Neural progenitor cell (in vitro differentiated cells): ENCODE measurements at regions not wholly inside any gene's neighbourhood (a gene's known extent, or its start where the extent isn't known, plus 50 kb on each side); places are given as distances from the start of the nearest gene placed in this dataset.

ENCODE experiments used
- DNase-seq: peaks from one replicate; pipeline ENCODE4 v3.0.0-alpha.2; 2016; ENCODE audit warnings: low spot score
- H2AFZ ChIP-seq: fragments of 200-600 bp; sonication (generic); replicated peaks from 2 replicates; pipeline ENCODE4 v1.6.1; 2016; ENCODE audit warnings: antibody characterized with exemption
- H3F3A ChIP-seq: fragments of 200-600 bp; sonication (generic); 2 replicates; pipeline ENCODE4 v1.6.1; 2016; ENCODE audit warnings: antibody characterized with exemption, low read depth
- H3K27ac ChIP-seq: fragments of 200-600 bp; sonication (generic); 2 replicates; pipeline ENCODE4 v1.5.1; 2016; ENCODE audit warnings: mild to moderate bottlenecking
- H3K27me3 ChIP-seq: fragments of 200-600 bp; sonication (generic); 2 replicates; pipeline ENCODE4 v1.6.1; 2016; ENCODE audit warnings: mild to moderate bottlenecking, moderate library complexity
- H3K36me3 ChIP-seq: fragments of 200-600 bp; sonication (generic); 2 replicates; pipeline ENCODE4 v1.5.1; 2016
- H3K4me1 ChIP-seq: fragments of 200-600 bp; sonication (generic); 2 replicates; pipeline ENCODE4 v1.6.1; 2016; ENCODE audit warnings: mixed run types
- H3K4me2 ChIP-seq: fragments of 200-600 bp; sonication (generic); 2 replicates; pipeline ENCODE4 v1.6.1; 2016
- H3K4me3 ChIP-seq: fragments of 200-600 bp; sonication (generic); 2 replicates; pipeline ENCODE4 v1.5.1; 2016
- H3K79me2 ChIP-seq: fragments of 200-600 bp; sonication (generic); 2 replicates; pipeline ENCODE4 v1.6.1; 2016; ENCODE audit warnings: low read depth
- H3K9ac ChIP-seq: fragments of 200-600 bp; sonication (generic); 2 replicates; pipeline ENCODE4 v1.6.1; 2016
- H3K9me3 ChIP-seq: fragments of 200-600 bp; sonication (generic); 2 replicates; pipeline ENCODE4 v1.5.1; 2016; ENCODE audit warnings: low read depth
- H4K20me1 ChIP-seq: fragments of 200-600 bp; sonication (generic); 2 replicates; pipeline ENCODE4 v1.6.1; 2016; ENCODE audit warnings: low read depth
- H3K27ac Mint-ChIP-seq: 3 replicates; pipeline ENCODE4 v1.8.0; 2021; ENCODE audit warnings: mixed read lengths
- H3K27me3 Mint-ChIP-seq: 2 replicates; pipeline ENCODE4 v1.8.0; 2022; ENCODE audit warnings: low read depth, mild to moderate bottlenecking, inconsistent platforms, moderate library complexity, mixed read lengths; ENCODE audit not compliant: insufficient read depth
- H3K36me3 Mint-ChIP-seq: 3 replicates; pipeline ENCODE4 v1.8.0; 2021; ENCODE audit warnings: mixed read lengths
- H3K4me1 Mint-ChIP-seq: 3 replicates; pipeline ENCODE4 v1.8.0; 2021; ENCODE audit warnings: mixed read lengths
- H3K4me3 Mint-ChIP-seq: 3 replicates; pipeline ENCODE4 v1.8.0; 2021; ENCODE audit warnings: mild to moderate bottlenecking, moderate library complexity, mixed read lengths
- H3K9me3 Mint-ChIP-seq: 3 replicates; pipeline ENCODE4 v1.8.0; 2020; ENCODE audit warnings: mixed read lengths
- EZH2 ChIP-seq: fragments of 200-600 bp; sonication (generic); IDR thresholded peaks from 2 replicates; pipeline ENCODE4 v1.6.1; 2017; ENCODE audit warnings: antibody characterized with exemption, mild to moderate bottlenecking, moderate library complexity
- EZH2phosphoT487 ChIP-seq: fragments of 200-600 bp; sonication (generic); IDR thresholded peaks from 2 replicates; pipeline ENCODE4 v1.6.1; 2017; ENCODE audit warnings: antibody characterized with exemption
- TF ChIP-seq, protein P1 (sequence below): fragments of 200-600 bp; sonication (generic); IDR thresholded peaks from 2 replicates; pipeline ENCODE4 v1.5.1; 2017; ENCODE audit warnings: antibody characterized with exemption, mild to moderate bottlenecking

DNA sequence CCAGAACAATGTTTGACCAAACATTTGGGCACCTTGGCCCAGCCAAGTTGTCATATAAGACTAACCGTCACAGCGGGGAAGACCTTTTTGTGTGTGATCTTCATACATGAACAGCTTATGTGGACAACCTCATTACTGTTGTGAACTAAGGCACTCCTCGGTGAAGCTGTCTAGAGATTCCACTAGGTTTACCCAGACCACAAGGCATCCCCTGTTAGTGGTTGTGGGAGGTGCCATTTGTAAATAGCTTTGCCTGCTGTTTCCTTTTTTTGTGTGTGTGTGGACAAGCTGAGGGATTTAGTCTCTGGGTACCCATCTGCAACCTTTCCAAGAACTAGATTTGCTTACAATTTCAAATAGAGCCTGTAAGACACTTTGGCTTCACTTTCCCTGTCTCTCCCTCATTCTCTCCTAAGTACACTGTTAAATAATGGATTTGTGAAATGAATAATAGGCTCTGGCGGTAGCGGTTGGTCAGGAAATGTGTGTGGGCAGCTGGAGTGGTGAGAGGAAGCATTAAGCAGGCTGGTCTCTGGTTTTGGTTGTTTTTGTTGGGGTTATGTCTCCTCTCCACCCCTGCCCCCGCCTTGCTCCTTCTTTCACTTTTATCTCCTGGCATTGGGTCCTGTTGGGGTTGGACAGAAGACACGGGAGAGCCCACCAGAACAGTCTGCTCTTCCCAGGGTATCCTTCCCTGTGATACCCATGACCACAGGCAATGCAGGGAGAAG is 727.6 kb downstream of the VRK1 start:
- Histone ChIP-seq H3K27me3 (no peaks in the 10 kb centered on the region), H3K4me2 (no peak overlapping the region), H3K27ac (no peak overlapping the region), H3F3A (no peaks in the 10 kb centered on the region), H4K20me1 (no peaks in the 10 kb centered on the region), H3K9me3 (no peaks in the 10 kb centered on the region), H2AFZ (no peak overlapping the region), H3K4me3 (no peak overlapping the region), H3K79me2 (no peaks in the 10 kb centered on the region), H3K9ac (no peak overlapping the region), H3K36me3 (no peaks in the 10 kb centered on the region), H3K4me1 (no peaks in the 10 kb centered on the region)
- TF ChIP-seq, protein P1, sequence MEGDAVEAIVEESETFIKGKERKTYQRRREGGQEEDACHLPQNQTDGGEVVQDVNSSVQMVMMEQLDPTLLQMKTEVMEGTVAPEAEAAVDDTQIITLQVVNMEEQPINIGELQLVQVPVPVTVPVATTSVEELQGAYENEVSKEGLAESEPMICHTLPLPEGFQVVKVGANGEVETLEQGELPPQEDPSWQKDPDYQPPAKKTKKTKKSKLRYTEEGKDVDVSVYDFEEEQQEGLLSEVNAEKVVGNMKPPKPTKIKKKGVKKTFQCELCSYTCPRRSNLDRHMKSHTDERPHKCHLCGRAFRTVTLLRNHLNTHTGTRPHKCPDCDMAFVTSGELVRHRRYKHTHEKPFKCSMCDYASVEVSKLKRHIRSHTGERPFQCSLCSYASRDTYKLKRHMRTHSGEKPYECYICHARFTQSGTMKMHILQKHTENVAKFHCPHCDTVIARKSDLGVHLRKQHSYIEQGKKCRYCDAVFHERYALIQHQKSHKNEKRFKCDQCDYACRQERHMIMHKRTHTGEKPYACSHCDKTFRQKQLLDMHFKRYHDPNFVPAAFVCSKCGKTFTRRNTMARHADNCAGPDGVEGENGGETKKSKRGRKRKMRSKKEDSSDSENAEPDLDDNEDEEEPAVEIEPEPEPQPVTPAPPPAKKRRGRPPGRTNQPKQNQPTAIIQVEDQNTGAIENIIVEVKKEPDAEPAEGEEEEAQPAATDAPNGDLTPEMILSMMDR: no peak
- TF ChIP-seq EZH2phosphoT487: no peak
- TF ChIP-seq EZH2: no peak
- Mint-ChIP-seq H3K4me1 (no peaks in the 10 kb centered on the region), H3K9me3 (no peaks in the 10 kb centered on the region), H3K27me3 (no peaks in the 10 kb centered on the region), H3K27ac (no peak overlapping the region), H3K36me3 (no peaks in the 10 kb centered on the region), H3K4me3 (no peak overlapping the region)
- no peak for DNase-seq

DNA sequence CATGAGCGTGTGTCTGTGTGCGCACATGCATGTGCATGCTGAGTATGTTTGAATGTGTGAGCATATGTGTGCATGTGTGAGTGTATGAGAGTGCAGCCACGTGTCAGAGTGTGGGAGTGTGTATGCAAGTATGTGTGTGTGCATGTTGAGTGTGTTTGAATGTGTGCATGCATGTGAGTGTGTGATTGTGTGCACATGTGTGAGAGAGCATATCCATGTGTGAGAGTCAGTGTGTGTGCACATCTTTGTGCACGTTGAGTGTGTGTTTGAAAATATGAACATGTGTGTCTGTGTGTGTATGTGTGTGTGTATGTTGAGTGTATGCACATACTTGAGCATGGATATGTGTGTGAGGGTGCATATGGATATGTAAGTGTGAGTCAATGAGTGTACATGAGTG is 730.8 kb downstream of the VRK1 start:
- no peak overlapping the region for H3K4me2 ChIP-seq
- H3K9me3 ChIP-seq: no peaks in the 10 kb centered on the region
- no peaks in the 10 kb centered on the region for H3K27me3 ChIP-seq
- H3K36me3 ChIP-seq: no peaks in the 10 kb centered on the region
- H3K9ac ChIP-seq: no peak overlapping the region
- no peaks in the 10 kb centered on the region for H4K20me1 ChIP-seq
- no peak overlapping the region for H3K27ac Mint-ChIP-seq
- no peak overlapping the region for H3K27ac ChIP-seq
- H3K9me3 Mint-ChIP-seq: no peaks in the 10 kb centered on the region
- no peaks in the 10 kb centered on the region for H3K4me1 Mint-ChIP-seq
- no peak overlapping the region for H3K4me3 Mint-ChIP-seq
- no peak overlapping the region for H2AFZ ChIP-seq
- peaks cover under 1% of the 10 kb centered on the region for H3K27me3 Mint-ChIP-seq
- DNase-seq: no peak
- H3K79me2 ChIP-seq: no peaks in the 10 kb centered on the region
- H3F3A ChIP-seq: no peaks in the 10 kb centered on the region
- TF ChIP-seq EZH2 (no peak), EZH2phosphoT487 (no peak)
- TF ChIP-seq, protein P1: no peak
- no peaks in the 10 kb centered on the region for H3K4me1 ChIP-seq
- H3K4me3 ChIP-seq: no peak overlapping the region
- no peaks in the 10 kb centered on the region for H3K36me3 Mint-ChIP-seq

DNA sequence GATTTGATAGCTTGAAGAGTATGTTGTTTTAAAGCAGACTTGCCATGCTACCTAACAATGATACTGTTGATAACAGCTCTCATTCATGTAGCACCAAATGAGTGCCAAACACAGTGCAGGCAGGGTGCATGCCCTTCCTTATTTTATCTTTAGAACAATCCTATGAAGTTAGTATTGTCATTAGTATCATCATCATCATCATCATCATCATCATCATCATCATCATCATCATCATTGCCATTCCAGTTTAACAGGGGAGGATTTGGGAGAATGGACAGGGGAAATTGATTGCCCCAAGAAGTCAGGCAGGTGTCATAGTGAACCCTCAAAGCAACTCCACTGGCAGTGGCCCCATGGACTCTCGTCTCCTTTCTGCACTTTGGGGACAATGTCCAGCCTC is 734.9 kb downstream of the VRK1 start:
- Mint-ChIP-seq H3K27me3 (peaks cover 5% of the 10 kb centered on the region), H3K4me1 (no peaks in the 10 kb centered on the region), H3K4me3 (no peak overlapping the region), H3K36me3 (no peaks in the 10 kb centered on the region), H3K9me3 (no peaks in the 10 kb centered on the region), H3K27ac (no peak overlapping the region)
- Histone ChIP-seq H3K27ac (no peak overlapping the region), H2AFZ (no peak overlapping the region), H3K9me3 (no peaks in the 10 kb centered on the region), H3K4me1 (no peaks in the 10 kb centered on the region), H3K9ac (no peak overlapping the region), H3K27me3 (no peaks in the 10 kb centered on the region), H3F3A (no peaks in the 10 kb centered on the region), H3K79me2 (no peaks in the 10 kb centered on the region), H3K36me3 (no peaks in the 10 kb centered on the region), H3K4me2 (no peak overlapping the region), H3K4me3 (no peak overlapping the region), H4K20me1 (no peaks in the 10 kb centered on the region)
- DNase-seq: no peak
- no peak for TF ChIP-seq EZH2
- TF ChIP-seq, protein P1: no peak
- TF ChIP-seq EZH2phosphoT487: no peak
